ENCODE measurements at regions not wholly inside any gene's neighbourhood (a gene's known extent, or its start where the extent isn't known, plus 50 kb on each side); places are given as distances from the start of the nearest gene placed in this dataset.

- H3K4me3 ChIP-seq (replicated peaks; ENCODE audit: low read depth, low read length) = no peak overlapping the region
- H3K36me3 ChIP-seq (ENCODE audit: control insufficient read depth, insufficient read depth, low read length) = no peaks in the 10 kb centered on the region
- no peak for DNase-seq (ENCODE audit: extremely low read depth, insufficient read length)
- H3K27me3 ChIP-seq (replicated peaks; ENCODE audit: control insufficient read depth, insufficient read depth, low read length) = no peaks in the 10 kb centered on the region
- TF ChIP-seq, protein P1, sequence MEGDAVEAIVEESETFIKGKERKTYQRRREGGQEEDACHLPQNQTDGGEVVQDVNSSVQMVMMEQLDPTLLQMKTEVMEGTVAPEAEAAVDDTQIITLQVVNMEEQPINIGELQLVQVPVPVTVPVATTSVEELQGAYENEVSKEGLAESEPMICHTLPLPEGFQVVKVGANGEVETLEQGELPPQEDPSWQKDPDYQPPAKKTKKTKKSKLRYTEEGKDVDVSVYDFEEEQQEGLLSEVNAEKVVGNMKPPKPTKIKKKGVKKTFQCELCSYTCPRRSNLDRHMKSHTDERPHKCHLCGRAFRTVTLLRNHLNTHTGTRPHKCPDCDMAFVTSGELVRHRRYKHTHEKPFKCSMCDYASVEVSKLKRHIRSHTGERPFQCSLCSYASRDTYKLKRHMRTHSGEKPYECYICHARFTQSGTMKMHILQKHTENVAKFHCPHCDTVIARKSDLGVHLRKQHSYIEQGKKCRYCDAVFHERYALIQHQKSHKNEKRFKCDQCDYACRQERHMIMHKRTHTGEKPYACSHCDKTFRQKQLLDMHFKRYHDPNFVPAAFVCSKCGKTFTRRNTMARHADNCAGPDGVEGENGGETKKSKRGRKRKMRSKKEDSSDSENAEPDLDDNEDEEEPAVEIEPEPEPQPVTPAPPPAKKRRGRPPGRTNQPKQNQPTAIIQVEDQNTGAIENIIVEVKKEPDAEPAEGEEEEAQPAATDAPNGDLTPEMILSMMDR (IDR thresholded peaks at IDR 0.05; ENCODE audit: insufficient read depth, low read length, poor library complexity, severe bottlenecking) = no peak
Observed at GRCh38 chr5:117652036-117652957, 1077.7 kb upstream of the SEMA6A start.

GRCh38 chr5:117649821-117650220 is 1075.2 kb upstream of the SEMA6A start:
- DNase-seq (ENCODE audit: extremely low read depth, insufficient read length) = no peak
- TF ChIP-seq, protein P1 (IDR thresholded peaks at IDR 0.05; ENCODE audit: insufficient read depth, low read length, poor library complexity, severe bottlenecking) = no peak
- Histone ChIP-seq H3K36me3 (ENCODE audit: control insufficient read depth, insufficient read depth, low read length) (no peaks in the 10 kb centered on the region), H3K27me3 (replicated peaks; ENCODE audit: control insufficient read depth, insufficient read depth, low read length) (no peaks in the 10 kb centered on the region), H3K4me3 (replicated peaks; ENCODE audit: low read depth, low read length) (no peak overlapping the region)

GRCh38 chr5:117645400-117645799 is 1070.8 kb upstream of the SEMA6A start:
- DNase-seq (ENCODE audit: extremely low read depth, insufficient read length) = no peak
- Histone ChIP-seq H3K4me3 (replicated peaks; ENCODE audit: low read depth, low read length) (no peak overlapping the region), H3K36me3 (ENCODE audit: control insufficient read depth, insufficient read depth, low read length) (no peaks in the 10 kb centered on the region), H3K27me3 (replicated peaks; ENCODE audit: control insufficient read depth, insufficient read depth, low read length) (no peaks in the 10 kb centered on the region)
- TF ChIP-seq, protein P1 (IDR thresholded peaks at IDR 0.05; ENCODE audit: insufficient read depth, low read length, poor library complexity, severe bottlenecking) = no peak

DNA sequence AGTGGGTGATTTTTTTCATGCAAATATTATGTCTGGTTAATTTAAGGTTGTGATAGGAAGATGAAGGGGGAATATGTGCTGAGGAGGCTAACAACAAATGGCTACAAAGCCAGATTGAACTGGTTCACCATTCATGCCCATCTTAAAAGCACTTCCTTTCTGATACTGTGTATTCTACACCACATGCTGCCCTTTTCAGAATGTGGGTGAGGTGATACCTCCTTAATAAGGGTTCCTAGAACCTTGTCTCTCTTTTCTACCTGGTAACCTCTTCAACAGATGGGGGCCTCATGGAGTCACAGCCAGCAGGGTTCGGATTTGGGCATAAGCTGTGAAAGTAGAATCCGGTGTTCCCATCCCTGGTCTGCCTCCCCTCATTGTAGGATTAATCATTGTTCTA is 1064.0 kb upstream of the SEMA6A start:
- no peaks in the 10 kb centered on the region for H3K27me3 ChIP-seq (replicated peaks; ENCODE audit: control insufficient read depth, insufficient read depth, low read length)
- no peak overlapping the region for H3K4me3 ChIP-seq (replicated peaks; ENCODE audit: low read depth, low read length)
- H3K36me3 ChIP-seq (ENCODE audit: control insufficient read depth, insufficient read depth, low read length) = no peaks in the 10 kb centered on the region
- TF ChIP-seq, protein P1 (IDR thresholded peaks at IDR 0.05; ENCODE audit: insufficient read depth, low read length, poor library complexity, severe bottlenecking) = no peak
- DNase-seq (ENCODE audit: extremely low read depth, insufficient read length) = no peak

GRCh38 chr5:117633093-117633492 is 1058.5 kb upstream of the SEMA6A start:
- no peak for DNase-seq (ENCODE audit: extremely low read depth, insufficient read length)
- Histone ChIP-seq H3K36me3 (ENCODE audit: control insufficient read depth, insufficient read depth, low read length) (no peaks in the 10 kb centered on the region), H3K4me3 (replicated peaks; ENCODE audit: low read depth, low read length) (no peak overlapping the region), H3K27me3 (replicated peaks; ENCODE audit: control insufficient read depth, insufficient read depth, low read length) (no peaks in the 10 kb centered on the region)
- TF ChIP-seq, protein P1 (IDR thresholded peaks at IDR 0.05; ENCODE audit: insufficient read depth, low read length, poor library complexity, severe bottlenecking) = no peak

All from GM06990 (cell line).